Caco-2 (cell line): ENCODE measurements at regions not wholly inside any gene's neighbourhood (a gene's known extent, or its start where the extent isn't known, plus 50 kb on each side); places are given as distances from the start of the nearest gene placed in this dataset.

ENCODE experiments used
- BruUV-seq: library from RNA; stranded (reverse); fragments of 400-500 nt; replicated peaks from 2 replicates; lab custom pipeline; 2021; lab: Mats Ljungman, UMichigan
- CTCF ChIA-PET: fragments of 300-600 bp; sonication (Branson Sonifier 250); formaldehyde crosslinking; loops from one replicate; lab custom pipeline; 2022; ENCODE audit warnings: antibody characterized with exemption; lab: Charles Lee
- POLR2A ChIA-PET: fragments of 300-600 bp; sonication (Branson Sonifier 250); formaldehyde crosslinking; loops from one replicate; lab custom pipeline; 2022; ENCODE audit warnings: antibody characterized with exemption; lab: Charles Lee
- DNase-seq, 2 experiments: peaks; one replicate each; pipeline versions ENCODE4 v3.0.0 to v3.0.0-alpha.2; 2020 to 2022
- H3K27me3 ChIP-seq: replicated peaks from 2 replicates; pipeline ENCODE4 v1.6.0; 2011; ENCODE audit warnings: low read length; ENCODE audit not compliant: control insufficient read depth, insufficient read depth
- H3K36me3 ChIP-seq: 2 replicates; pipeline ENCODE4 v1.5.1; 2011; ENCODE audit warnings: low read length; ENCODE audit not compliant: control insufficient read depth, insufficient read depth
- H3K4me1 ChIP-seq: fragments of 250-450 bp; sonication (Bioruptor Pico); 2 replicates; pipeline ENCODE4 v1.5.1; 2020; ENCODE audit warnings: mild to moderate bottlenecking
- H3K4me3 ChIP-seq: 2 replicates; pipeline ENCODE4 v1.5.1; 2011; ENCODE audit warnings: low read depth, mild to moderate bottlenecking, control low read depth, low read length
- H3K9me3 ChIP-seq: fragments of 250-450 bp; sonication (Bioruptor Pico); 2 replicates; pipeline ENCODE4 v1.5.1; 2020; ENCODE audit warnings: mild to moderate bottlenecking, moderate library complexity
- H3K27ac Mint-ChIP-seq: one replicate; pipeline ENCODE4 v1.8.0; 2022; ENCODE audit warnings: mixed read lengths; ENCODE audit not compliant: unreplicated experiment
- H3K27me3 Mint-ChIP-seq: one replicate; pipeline ENCODE4 v1.8.0; 2022; ENCODE audit warnings: mixed read lengths; ENCODE audit not compliant: insufficient read depth, unreplicated experiment
- H3K36me3 Mint-ChIP-seq: one replicate; pipeline ENCODE4 v1.8.0; 2022; ENCODE audit warnings: mild to moderate bottlenecking, mixed read lengths; ENCODE audit not compliant: insufficient read depth, unreplicated experiment
- H3K4me1 Mint-ChIP-seq: one replicate; pipeline ENCODE4 v1.8.0; 2022; ENCODE audit warnings: low read depth, mixed read lengths; ENCODE audit not compliant: unreplicated experiment
- H3K4me3 Mint-ChIP-seq: one replicate; pipeline ENCODE4 v1.8.0; 2022; ENCODE audit warnings: mild to moderate bottlenecking, moderate library complexity, mixed read lengths; ENCODE audit not compliant: unreplicated experiment
- H3K9me3 Mint-ChIP-seq: one replicate; pipeline ENCODE4 v1.8.0; 2022; ENCODE audit warnings: mixed read lengths; ENCODE audit not compliant: unreplicated experiment
- intact Hi-C: fragments of 100-400 bp; cut with micrococcal nuclease; formaldehyde crosslinking; loops from one replicate; pipeline ENCODE4 v1.10.0; 2022; ENCODE audit not compliant: unreplicated experiment
- TF ChIP-seq, protein P1 (sequence below), 2 experiments: fragments of 200-600 bp in 1 of 2; IDR thresholded peaks; 1 replicate in 1 of 2; 2 replicates in 1 of 2; pipeline versions ENCODE4 v1.5.1 to v1.8.0; 2011 to 2022; ENCODE audit warnings: antibody characterized with exemption in 1 of 2, control low read depth in 1 of 2, inconsistent platforms in 1 of 2, low read depth in 1 of 2, low read length in 1 of 2, mild to moderate bottlenecking in 1 of 2, moderate library complexity in 1 of 2; ENCODE audit not compliant: insufficient read depth in 1 of 2, severe bottlenecking in 1 of 2, unreplicated experiment in 1 of 2

DNA sequence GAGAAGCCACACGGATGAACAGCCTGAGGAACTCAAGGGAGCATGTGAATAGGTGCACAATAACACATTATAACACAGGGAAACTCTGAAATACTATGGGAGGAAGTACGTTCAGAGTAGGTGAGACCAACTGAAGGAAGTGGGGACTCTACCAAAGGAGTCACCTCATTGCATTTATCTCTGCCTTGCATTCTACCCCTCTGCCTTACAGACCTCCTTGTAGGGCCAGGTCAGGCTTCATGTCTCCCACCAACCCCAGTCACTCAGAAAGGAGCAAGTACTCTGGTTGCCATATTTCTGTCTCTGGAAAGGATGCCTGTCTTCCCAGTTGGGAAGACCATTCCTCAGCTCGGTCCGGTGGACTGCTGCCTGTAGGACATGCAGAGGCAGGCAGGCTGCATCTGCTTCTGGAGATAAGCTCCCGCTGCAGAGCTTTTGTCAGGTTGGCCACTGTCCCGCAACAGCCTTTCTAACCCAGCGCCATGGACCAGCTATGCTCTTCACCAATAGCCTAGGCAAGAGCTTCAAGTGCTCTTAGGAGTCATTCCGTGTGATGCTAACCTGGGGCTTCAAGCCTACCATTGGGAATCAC, 51.6 kb upstream of the ASIP start:
- no peak for DNase-seq
- TF ChIP-seq, protein P1, sequence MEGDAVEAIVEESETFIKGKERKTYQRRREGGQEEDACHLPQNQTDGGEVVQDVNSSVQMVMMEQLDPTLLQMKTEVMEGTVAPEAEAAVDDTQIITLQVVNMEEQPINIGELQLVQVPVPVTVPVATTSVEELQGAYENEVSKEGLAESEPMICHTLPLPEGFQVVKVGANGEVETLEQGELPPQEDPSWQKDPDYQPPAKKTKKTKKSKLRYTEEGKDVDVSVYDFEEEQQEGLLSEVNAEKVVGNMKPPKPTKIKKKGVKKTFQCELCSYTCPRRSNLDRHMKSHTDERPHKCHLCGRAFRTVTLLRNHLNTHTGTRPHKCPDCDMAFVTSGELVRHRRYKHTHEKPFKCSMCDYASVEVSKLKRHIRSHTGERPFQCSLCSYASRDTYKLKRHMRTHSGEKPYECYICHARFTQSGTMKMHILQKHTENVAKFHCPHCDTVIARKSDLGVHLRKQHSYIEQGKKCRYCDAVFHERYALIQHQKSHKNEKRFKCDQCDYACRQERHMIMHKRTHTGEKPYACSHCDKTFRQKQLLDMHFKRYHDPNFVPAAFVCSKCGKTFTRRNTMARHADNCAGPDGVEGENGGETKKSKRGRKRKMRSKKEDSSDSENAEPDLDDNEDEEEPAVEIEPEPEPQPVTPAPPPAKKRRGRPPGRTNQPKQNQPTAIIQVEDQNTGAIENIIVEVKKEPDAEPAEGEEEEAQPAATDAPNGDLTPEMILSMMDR (IDR thresholded peaks at IDR 0.05; ENCODE audit: insufficient read depth in 1 of 2, low read depth in 1 of 2, low read length in 1 of 2, severe bottlenecking in 1 of 2, unreplicated experiment in 1 of 2) = no peak
- H3K27me3 ChIP-seq = no peaks in the 10 kb centered on the region; the same call in 1 of the 2 replicates
- no peak overlapping the region for H3K4me3 ChIP-seq
- Mint-ChIP-seq H3K4me3 (no peak overlapping the region), H3K27me3 (peaks cover 9% of the 10 kb centered on the region), H3K36me3 (no peaks in the 10 kb centered on the region), H3K27ac (no peak overlapping the region), H3K4me1 (no peaks in the 10 kb centered on the region), H3K9me3 (no peaks in the 10 kb centered on the region)
- POLR2A ChIA-PET = no interaction called here
- H3K4me1 ChIP-seq = 0 out of 2 replicates have a peak, but pooled peaks cover 3% of the 10 kb centered on the region
- intact Hi-C loops = loop anchor here (1.0 to 5.0 kb wide), 7 partner anchors 66 to 580 kb away; partner anchors contain the start of gene TP53INP2
- H3K36me3 ChIP-seq = no peaks in the 10 kb centered on the region
- no TSS peak for BruUV-seq
- CTCF ChIA-PET = interaction anchor here (0.6 to 2.3 kb wide), 8 partner anchors 15 to 333 kb away, joined by 3 to 46 read pairs (median 6); partner anchors contain the start of gene AHCY
- H3K9me3 ChIP-seq = no peaks in the 10 kb centered on the region

DNA sequence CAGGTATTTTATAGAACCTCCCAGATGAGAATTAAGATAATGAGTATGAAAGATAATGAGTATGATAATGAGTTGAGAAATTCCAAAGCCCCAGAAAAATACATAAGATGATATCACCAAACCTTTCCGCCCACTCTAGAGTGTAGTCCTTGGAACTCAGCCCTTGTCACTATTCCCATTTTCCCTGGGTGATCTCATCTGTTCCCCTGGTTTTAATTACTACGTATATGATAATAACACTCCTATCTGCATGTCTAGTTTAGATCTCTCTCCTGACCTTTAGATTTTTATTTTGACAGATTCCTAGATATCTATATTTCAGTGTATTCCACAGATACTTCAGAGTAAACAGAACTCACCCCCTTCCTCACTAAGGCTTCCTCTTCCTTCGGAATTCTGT, 51.0 kb upstream of the ASIP start:
- Histone ChIP-seq H3K36me3 (no peaks in the 10 kb centered on the region), H3K27me3 (no peaks in the 10 kb centered on the region; the same call in 1 of the 2 replicates), H3K9me3 (no peaks in the 10 kb centered on the region), H3K4me3 (no peak overlapping the region), H3K4me1 (0 out of 2 replicates have a peak, but pooled peaks cover under 1% of the 10 kb centered on the region)
- Mint-ChIP-seq H3K27ac (no peak overlapping the region), H3K9me3 (no peaks in the 10 kb centered on the region), H3K36me3 (no peaks in the 10 kb centered on the region), H3K4me3 (no peak overlapping the region), H3K27me3 (peaks cover 9% of the 10 kb centered on the region), H3K4me1 (no peaks in the 10 kb centered on the region)
- POLR2A ChIA-PET = interaction anchor here (0.6 to 1.1 kb wide), 3 partner anchors 15 to 514 kb away, joined by 3 to 9 read pairs (median 4); partner anchors contain the start of gene TP53INP2
- TF ChIP-seq, protein P1 (IDR thresholded peaks at IDR 0.05; ENCODE audit: insufficient read depth in 1 of 2, low read depth in 1 of 2, low read length in 1 of 2, severe bottlenecking in 1 of 2, unreplicated experiment in 1 of 2) = no peak
- BruUV-seq = no TSS peak
- intact Hi-C loops = loop anchor here (1.0 to 5.0 kb wide), 7 partner anchors 65 to 579 kb away; partner anchors contain the start of gene TP53INP2
- DNase-seq = no peak
- CTCF ChIA-PET = interaction anchor here (0.5 to 2.3 kb wide), 45 partner anchors 9 to 765 kb away, joined by 3 to 54 read pairs (median 5); partner anchors contain the start of genes AHCY, DYNLRB1, GSS and ITCH

DNA sequence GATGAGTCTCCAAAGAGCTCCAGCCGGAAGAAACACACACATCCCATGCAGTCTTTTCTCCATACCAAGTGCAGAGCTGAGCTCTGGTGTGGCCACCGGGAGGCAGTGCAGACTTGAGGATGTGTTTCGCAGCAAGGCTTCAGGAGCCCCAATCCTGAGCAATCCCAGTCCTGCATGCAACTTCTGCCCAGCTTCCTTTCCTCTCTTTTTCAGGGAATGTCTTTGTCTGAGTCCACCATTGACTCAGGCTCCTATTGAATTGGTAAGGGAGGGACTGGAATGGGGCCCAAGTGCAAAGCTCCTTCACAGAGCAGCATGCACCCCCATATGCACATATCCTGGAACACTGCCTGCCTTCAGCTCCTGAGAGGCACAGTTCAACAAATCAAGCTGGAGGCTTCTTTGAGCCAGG, 50.5 kb upstream of the ASIP start:
- intact Hi-C loops = loop anchor here (1.0 to 5.0 kb wide), 7 partner anchors 65 to 579 kb away; partner anchors contain the start of gene TP53INP2
- no peaks in the 10 kb centered on the region for H3K36me3 Mint-ChIP-seq
- no TSS peak for BruUV-seq
- no peak overlapping the region for H3K27ac Mint-ChIP-seq
- no peaks in the 10 kb centered on the region for H3K9me3 Mint-ChIP-seq
- H3K36me3 ChIP-seq = no peaks in the 10 kb centered on the region
- peak; percentile 88 to 89 for DNase-seq
- peaks cover 9% of the 10 kb centered on the region for H3K27me3 Mint-ChIP-seq
- no peaks in the 10 kb centered on the region for H3K9me3 ChIP-seq
- no peak overlapping the region for H3K4me3 Mint-ChIP-seq
- ChIA-PET CTCF (interaction anchor here (0.5 to 2.3 kb wide), 45 partner anchors 9 to 765 kb away, joined by 3 to 54 read pairs (median 5); partner anchors contain the start of genes AHCY, DYNLRB1, GSS and ITCH), POLR2A (interaction anchor here (0.5 to 1.1 kb wide), 4 partner anchors 15 to 513 kb away, joined by 3 to 9 read pairs (median 4); partner anchors contain the start of gene TP53INP2)
- TF ChIP-seq, protein P1 (IDR thresholded peaks at IDR 0.05; ENCODE audit: insufficient read depth in 1 of 2, low read depth in 1 of 2, low read length in 1 of 2, severe bottlenecking in 1 of 2, unreplicated experiment in 1 of 2) = peak; percentile 97 to 99
- no peaks in the 10 kb centered on the region for H3K4me1 ChIP-seq
- no peaks in the 10 kb centered on the region; the same call in 1 of the 2 replicates for H3K27me3 ChIP-seq
- H3K4me3 ChIP-seq = no peak overlapping the region
- no peaks in the 10 kb centered on the region for H3K4me1 Mint-ChIP-seq
